Skin of body (tissue), 1 donor: ENCODE measurements at regions not wholly inside any gene's neighbourhood (a gene's known extent, or its start where the extent isn't known, plus 50 kb on each side); places are given as distances from the start of the nearest gene placed in this dataset.

ENCODE experiments used
- DNase-seq: peaks from one replicate; lab custom pipeline; 2025; lab: John Stamatoyannopoulos, UW

- DNase-seq, result no peak
These were observed 126.9 kb downstream of the RPS24 start for GRCh38 chr10:78160591-78160990.

- DNase-seq, result no peak
These were observed 129.2 kb downstream of the RPS24 start for GRCh38 chr10:78162853-78163252.

- DNase-seq, result peak; percentile 10
These were observed 131.0 kb downstream of the RPS24 start for GRCh38 chr10:78164702-78165101.

- DNase-seq, result no peak
These were observed 131.5 kb downstream of the RPS24 start for GRCh38 chr10:78165172-78165571.

GRCh38 chr10:78165617-78166016, 132.0 kb downstream of the RPS24 start:
- no peak for DNase-seq

GRCh38 chr10:78166261-78166660, 132.6 kb downstream of the RPS24 start:
- DNase-seq, result no peak

- DNase-seq, result no peak
These were observed 135.6 kb downstream of the RPS24 start for GRCh38 chr10:78169214-78169613.

GRCh38 chr10:78170026-78170475, 136.4 kb downstream of the RPS24 start:
- no peak for DNase-seq

- DNase-seq, result no peak
These were observed 138.2 kb downstream of the RPS24 start for GRCh38 chr10:78171633-78172400.

- DNase-seq, result no peak
These were observed 139.8 kb downstream of the RPS24 start for GRCh38 chr10:78173360-78174015.

GRCh38 chr10:78175444-78176015, 141.9 kb downstream of the RPS24 start:
- no peak for DNase-seq

- DNase-seq, result no peak
These were observed 143.0 kb downstream of the RPS24 start for GRCh38 chr10:78176320-78177317.

- DNase-seq, result no peak
These were observed 144.0 kb downstream of the RPS24 start for GRCh38 chr10:78177491-78178185.

- no peak for DNase-seq
These were observed 144.7 kb downstream of the RPS24 start for GRCh38 chr10:78178397-78178796.

- no peak for DNase-seq
These were observed 145.3 kb downstream of the RPS24 start for GRCh38 chr10:78178940-78179339.

- DNase-seq, result no peak
These were observed 146.4 kb downstream of the RPS24 start for GRCh38 chr10:78179886-78180705.

GRCh38 chr10:78181381-78182055, 147.9 kb downstream of the RPS24 start:
- no peak for DNase-seq

- DNase-seq, result no peak
These were observed 149.2 kb downstream of the RPS24 start for GRCh38 chr10:78182841-78183240.
